GM23338 (cell line): ENCODE measurements at regions not wholly inside any gene's neighbourhood (a gene's known extent, or its start where the extent isn't known, plus 50 kb on each side); places are given as distances from the start of the nearest gene placed in this dataset.

Experiments used
- CTCF ChIP-seq, 2 experiments: fragments of 200-600 bp in 1 of 2; sonication (generic) in 1 of 2; conservative IDR thresholded peaks; 2 replicates each; pipeline versions ENCODE4 v1.5.1 to v1.6.1; 2016 to 2017; ENCODE audit warnings: antibody characterized with exemption in 2 of 2, low read depth in 2 of 2, mild to moderate bottlenecking in 2 of 2, moderate library complexity in 1 of 2
- EZH2 ChIP-seq: fragments of 200-600 bp; sonication (generic); IDR thresholded peaks from one replicate; pipeline ENCODE4 v1.8.0; 2017; ENCODE audit warnings: antibody characterized with exemption, mild to moderate bottlenecking, low read depth; ENCODE audit not compliant: unreplicated experiment
- EZH2phosphoT487 ChIP-seq: fragments of 200-600 bp; sonication (generic); IDR thresholded peaks from one replicate; pipeline ENCODE4 v1.8.1; 2018; ENCODE audit warnings: antibody characterized with exemption; ENCODE audit not compliant: unreplicated experiment
- JUNB ChIP-seq: IDR thresholded peaks from one replicate; pipeline ENCODE4 v1.6.1; 2016; ENCODE audit warnings: antibody characterized with exemption; ENCODE audit not compliant: unreplicated experiment
- NANOG ChIP-seq: IDR thresholded peaks from 2 replicates; pipeline ENCODE4 v1.6.1; 2016; ENCODE audit warnings: antibody characterized with exemption, borderline replicate concordance
- POLR2AphosphoS5 ChIP-seq: IDR thresholded peaks from 2 replicates; pipeline ENCODE4 v1.6.1; 2016; ENCODE audit warnings: antibody characterized with exemption, low read depth
- STAT1 ChIP-seq: IDR thresholded peaks from one replicate; pipeline ENCODE4 v1.6.1; 2016; ENCODE audit warnings: antibody characterized with exemption; ENCODE audit not compliant: unreplicated experiment
- ZNF114 ChIP-seq: fragments of 250-450 bp; sonication (Bioruptor Pico); IDR thresholded peaks from 2 replicates; pipeline ENCODE4 v1.5.0; 2020; ENCODE audit warnings: mild to moderate bottlenecking, moderate library complexity
- ZNF331 ChIP-seq: fragments of 250-450 bp; sonication (Bioruptor Pico); IDR thresholded peaks from 2 replicates; pipeline ENCODE4 v1.5.0; 2020; ENCODE audit warnings: low read depth, mild to moderate bottlenecking, moderate library complexity
- ZNF462 ChIP-seq: fragments of 250-450 bp; sonication (Bioruptor Pico); IDR thresholded peaks from 2 replicates; pipeline ENCODE4 v1.5.0; 2020; ENCODE audit warnings: mild to moderate bottlenecking, moderate library complexity

DNA sequence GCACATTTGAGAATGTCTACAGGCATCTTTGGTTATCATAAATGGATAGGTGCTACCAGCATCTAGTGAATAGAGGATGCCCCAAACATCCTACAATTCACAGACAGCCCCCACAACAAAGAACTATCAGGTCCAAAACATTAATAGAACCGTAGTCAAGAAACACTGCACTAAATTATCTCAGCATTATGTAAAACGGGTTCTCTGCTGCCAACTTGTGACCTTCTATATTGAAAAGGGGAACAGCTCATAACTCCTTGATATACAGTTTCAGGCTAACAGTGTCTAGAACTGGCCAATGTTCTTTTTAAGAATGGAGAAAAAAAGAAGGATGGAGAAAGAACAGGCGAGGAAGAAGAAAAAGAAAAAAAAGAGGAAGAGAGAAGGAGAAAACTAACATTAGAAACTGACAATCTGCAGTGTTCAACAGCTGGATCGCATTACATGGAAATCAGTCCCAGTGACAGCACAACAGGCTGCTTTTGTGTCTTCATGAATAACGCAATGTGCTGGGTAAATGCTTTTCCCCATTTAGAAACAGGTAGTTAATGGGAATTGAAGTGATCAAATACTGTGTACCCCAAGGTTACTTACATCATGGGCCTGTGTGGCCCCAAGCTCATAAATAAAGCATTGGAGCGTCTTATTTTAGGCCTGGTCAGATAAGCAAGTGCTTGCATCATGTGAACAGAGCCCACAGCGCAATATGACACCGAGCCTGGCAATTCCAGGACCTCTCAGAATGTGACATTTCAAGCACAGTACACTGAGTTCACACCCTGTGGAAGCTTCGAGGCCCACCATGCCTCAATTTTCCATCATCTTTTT is 339.5 kb downstream of the DHX15 start:
- no peak for TF ChIP-seq CTCF (conservative IDR thresholded peaks at IDR 0.05; ENCODE audit: low read depth in 2 of 2)
- TF ChIP-seq POLR2AphosphoS5: no peak
- no peak for TF ChIP-seq EZH2phosphoT487
- TF ChIP-seq ZNF462 (CRISPR knock-in tag): no peak
- no peak for TF ChIP-seq NANOG
- TF ChIP-seq EZH2: no peak
- TF ChIP-seq JUNB: no peak
- no peak for TF ChIP-seq ZNF331 (CRISPR knock-in tag)
- TF ChIP-seq ZNF114 (CRISPR knock-in tag): no peak
- TF ChIP-seq STAT1: no peak
